ENCODE measurements at regions not wholly inside any gene's neighbourhood (a gene's known extent, or its start where the extent isn't known, plus 50 kb on each side); places are given as distances from the start of the nearest gene placed in this dataset.

- TF ChIP-seq, protein P1, sequence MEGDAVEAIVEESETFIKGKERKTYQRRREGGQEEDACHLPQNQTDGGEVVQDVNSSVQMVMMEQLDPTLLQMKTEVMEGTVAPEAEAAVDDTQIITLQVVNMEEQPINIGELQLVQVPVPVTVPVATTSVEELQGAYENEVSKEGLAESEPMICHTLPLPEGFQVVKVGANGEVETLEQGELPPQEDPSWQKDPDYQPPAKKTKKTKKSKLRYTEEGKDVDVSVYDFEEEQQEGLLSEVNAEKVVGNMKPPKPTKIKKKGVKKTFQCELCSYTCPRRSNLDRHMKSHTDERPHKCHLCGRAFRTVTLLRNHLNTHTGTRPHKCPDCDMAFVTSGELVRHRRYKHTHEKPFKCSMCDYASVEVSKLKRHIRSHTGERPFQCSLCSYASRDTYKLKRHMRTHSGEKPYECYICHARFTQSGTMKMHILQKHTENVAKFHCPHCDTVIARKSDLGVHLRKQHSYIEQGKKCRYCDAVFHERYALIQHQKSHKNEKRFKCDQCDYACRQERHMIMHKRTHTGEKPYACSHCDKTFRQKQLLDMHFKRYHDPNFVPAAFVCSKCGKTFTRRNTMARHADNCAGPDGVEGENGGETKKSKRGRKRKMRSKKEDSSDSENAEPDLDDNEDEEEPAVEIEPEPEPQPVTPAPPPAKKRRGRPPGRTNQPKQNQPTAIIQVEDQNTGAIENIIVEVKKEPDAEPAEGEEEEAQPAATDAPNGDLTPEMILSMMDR (conservative IDR thresholded peaks at IDR 0.05), result no peak
- no peak for TF ChIP-seq ZFX (IDR thresholded peaks at IDR 0.05)
Observed at GRCh38 chr2:161010503-161011015, 149.7 kb upstream of the TANK start.

DNA sequence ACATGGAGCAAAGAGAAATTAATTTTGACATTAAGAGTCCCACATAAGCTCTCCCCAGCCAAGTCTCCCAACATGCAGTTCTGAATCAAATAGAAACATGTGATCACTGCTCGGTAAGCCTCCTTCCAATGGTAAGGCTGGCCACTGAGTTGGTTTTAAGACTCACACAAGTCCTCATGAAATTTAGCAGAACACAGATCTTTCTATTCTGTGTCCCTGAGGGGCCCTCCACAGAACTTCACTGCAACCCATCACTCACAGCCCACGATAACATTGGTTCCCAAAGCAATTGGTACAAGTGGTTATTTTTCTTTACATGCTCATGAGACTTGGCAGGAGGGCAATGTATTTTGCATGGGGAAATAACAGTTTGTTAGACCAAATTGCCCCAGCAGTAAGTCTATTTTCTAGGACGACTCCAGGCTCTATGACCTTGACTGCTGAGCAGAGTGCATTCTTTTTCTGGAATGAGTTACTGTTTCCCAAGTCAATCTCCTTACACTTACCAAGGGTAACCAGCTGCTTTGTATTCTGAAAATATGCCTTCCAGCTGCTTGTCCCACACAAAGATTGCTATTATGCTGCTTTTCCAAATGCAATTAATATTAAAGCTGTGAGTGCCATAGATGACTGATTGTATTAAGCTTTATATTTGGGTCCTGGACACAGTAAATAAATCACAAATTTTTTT, 142.3 kb upstream of the TANK start:
- no peak for TF ChIP-seq ZFX (IDR thresholded peaks at IDR 0.05)
- TF ChIP-seq, protein P1 (conservative IDR thresholded peaks at IDR 0.05), result no peak
- no peak overlapping the region for H3K27ac ChIP-seq

More at GRCh38 chr2:161010503-161011015, 149.7 kb upstream of the TANK start:
- no peak overlapping the region for H3K27ac ChIP-seq

DNA sequence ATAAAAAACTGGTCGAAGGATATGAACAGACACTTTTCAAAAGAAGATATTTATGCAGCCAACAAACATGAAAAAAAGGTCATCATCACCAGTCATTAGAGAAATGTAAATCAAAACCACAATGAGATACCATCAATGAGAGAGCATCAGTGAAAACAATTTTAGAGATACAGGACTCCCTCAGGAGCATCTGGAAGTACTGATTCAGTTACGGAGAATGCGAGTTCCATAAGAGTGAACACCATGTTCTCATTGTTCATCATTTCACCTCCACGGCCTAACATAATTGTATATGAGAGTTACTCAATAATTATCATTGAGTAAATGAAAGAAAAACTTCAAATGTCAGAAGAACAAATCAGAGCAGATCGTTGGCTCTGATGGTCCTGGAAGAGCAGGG, 140.9 kb upstream of the TANK start:
- H3K27ac ChIP-seq, result no peak overlapping the region
- no peak for TF ChIP-seq ZFX (IDR thresholded peaks at IDR 0.05)

- TF ChIP-seq ZFX (IDR thresholded peaks at IDR 0.05), result no peak
- TF ChIP-seq, protein P1 (conservative IDR thresholded peaks at IDR 0.05), result no peak
- no peak overlapping the region for H3K27ac ChIP-seq
Observed at GRCh38 chr2:161020437-161020836, 139.8 kb upstream of the TANK start.

DNA sequence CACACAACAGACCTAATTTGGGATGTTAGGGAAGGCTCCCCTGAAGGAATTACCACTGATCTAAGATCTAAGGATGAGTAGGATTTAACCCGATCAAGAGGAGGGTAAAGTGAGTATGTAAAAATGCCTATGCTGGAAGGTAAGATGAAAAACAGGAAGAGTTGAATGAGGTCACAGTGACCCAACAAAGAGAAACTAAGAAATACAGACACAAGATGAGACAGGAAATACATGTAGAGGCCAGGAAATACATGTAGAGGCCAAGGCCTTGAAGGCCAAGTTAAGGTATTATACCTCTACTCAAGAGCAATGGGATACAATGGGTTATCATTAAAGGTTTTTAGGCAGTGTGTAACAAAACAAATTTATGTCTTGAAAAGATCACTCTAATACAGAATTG, 131.6 kb upstream of the TANK start:
- no peak overlapping the region for H3K27ac ChIP-seq
- TF ChIP-seq, protein P1 (conservative IDR thresholded peaks at IDR 0.05), result no peak
- no peak for TF ChIP-seq ZFX (IDR thresholded peaks at IDR 0.05)

- no peak overlapping the region for H3K27ac ChIP-seq
- no peak for TF ChIP-seq ZFX (IDR thresholded peaks at IDR 0.05)
- TF ChIP-seq, protein P1 (conservative IDR thresholded peaks at IDR 0.05), result no peak
Observed at GRCh38 chr2:161029321-161029720, 130.9 kb upstream of the TANK start.

DNA sequence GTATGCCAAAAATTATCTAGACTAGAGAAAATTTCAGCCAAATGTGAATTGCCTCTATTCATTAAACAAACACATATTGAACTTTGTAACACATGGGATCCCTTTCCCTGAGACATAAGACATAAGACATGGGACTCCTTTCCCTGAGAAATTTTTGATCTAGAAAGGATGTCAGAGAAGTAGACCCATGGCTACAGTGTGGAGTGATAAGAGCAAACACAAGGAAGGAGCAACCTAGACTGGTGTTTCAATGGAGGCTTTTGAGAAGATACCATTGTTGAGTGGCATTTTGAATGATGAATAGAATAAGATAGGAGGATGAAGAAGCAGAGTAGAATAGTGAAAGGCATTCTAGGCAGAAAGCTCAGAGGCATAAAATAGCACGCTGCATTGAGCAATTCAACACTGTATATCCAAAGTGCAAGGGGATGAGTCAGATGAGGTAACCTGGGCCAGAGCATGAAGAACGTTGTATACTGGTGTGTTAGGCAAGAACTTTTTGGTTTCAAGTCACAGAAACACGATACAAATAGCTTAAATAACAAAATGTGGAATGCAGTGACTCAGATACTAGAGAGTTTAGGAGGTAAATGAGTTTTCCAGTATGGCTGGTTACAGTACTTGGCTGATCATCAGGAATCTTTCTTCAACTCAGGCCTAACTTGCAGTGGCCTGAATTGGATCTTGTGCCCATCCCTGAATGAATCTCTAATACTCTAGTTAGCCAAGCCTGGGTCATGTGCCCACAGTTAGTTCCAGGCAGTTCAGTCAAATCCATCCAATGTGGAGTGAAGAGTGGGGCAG, 129.8 kb upstream of the TANK start:
- no peak for TF ChIP-seq ZFX (IDR thresholded peaks at IDR 0.05)
- TF ChIP-seq, protein P1 (conservative IDR thresholded peaks at IDR 0.05), result no peak
- no peak overlapping the region for H3K27ac ChIP-seq

All from C4-2B (cell line).